Keratinocyte (primary cell): ENCODE measurements at regions not wholly inside any gene's neighbourhood (a gene's known extent, or its start where the extent isn't known, plus 50 kb on each side); places are given as distances from the start of the nearest gene placed in this dataset.

Experiments used
- DNase-seq: peaks from one replicate; pipeline ENCODE4 v3.0.0-alpha.2; 2011; ENCODE audit warnings: low read depth, missing footprints, low spot score
- FAIRE-seq: peaks from 2 replicates; lab custom pipeline; 2011; peaks lifted over from hg19 to GRCh38; lab: Jason Lieb, UNC
- H2AFZ ChIP-seq: 2 replicates; pipeline ENCODE4 v1.6.0; 2012; ENCODE audit warnings: low read length, control low read depth, inconsistent platforms; ENCODE audit not compliant: control insufficient read depth
- H3K27ac ChIP-seq: 2 replicates; pipeline ENCODE4 v1.5.1; 2011; ENCODE audit warnings: low read length; ENCODE audit not compliant: control insufficient read depth, insufficient read depth
- H3K27me3 ChIP-seq: 3 replicates; pipeline ENCODE4 v1.6.0; 2011; ENCODE audit warnings: low read length; ENCODE audit not compliant: control insufficient read depth, insufficient read depth; ENCODE audit errors: extremely low read depth
- H3K36me3 ChIP-seq, 2 experiments: 2 replicates in 1 of 2; 3 replicates in 1 of 2; pipeline ENCODE4 v1.5.1; 2011; ENCODE audit warnings: low read length in 2 of 2, mild to moderate bottlenecking in 1 of 2; ENCODE audit not compliant: control insufficient read depth in 2 of 2, insufficient read depth in 2 of 2; ENCODE audit errors: extremely low read depth in 1 of 2
- H3K4me1 ChIP-seq: 3 replicates; pipeline ENCODE4 v1.5.1; 2011; ENCODE audit warnings: low read length; ENCODE audit not compliant: control insufficient read depth, insufficient read depth; ENCODE audit errors: extremely low read depth
- H3K4me2 ChIP-seq: 3 replicates; pipeline ENCODE4 v1.6.0; 2011; ENCODE audit warnings: low read depth, low read length; ENCODE audit not compliant: control insufficient read depth, insufficient read depth; ENCODE audit errors: extremely low read depth
- H3K4me3 ChIP-seq, 3 experiments: fragments of 200-600 bp in 1 of 3; sonication (generic) in 1 of 3; 2 replicates in 2 of 3; 3 replicates in 1 of 3; pipeline ENCODE4 v1.5.1; 2011 to 2016; ENCODE audit warnings: low read length in 3 of 3, mild to moderate bottlenecking in 3 of 3, control low read depth in 2 of 3, inconsistent platforms in 1 of 3, low read depth in 1 of 3, mixed read lengths in 1 of 3, mixed run types in 1 of 3, moderate library complexity in 1 of 3; ENCODE audit not compliant: control insufficient read depth in 2 of 3, insufficient read depth in 2 of 3; ENCODE audit errors: extremely low read depth in 1 of 3
- H3K79me2 ChIP-seq: 2 replicates; pipeline ENCODE4 v1.6.0; 2012; ENCODE audit warnings: low read length; ENCODE audit not compliant: control insufficient read depth, insufficient read depth
- H3K9ac ChIP-seq: 3 replicates; pipeline ENCODE4 v1.6.0; 2011; ENCODE audit warnings: low read length; ENCODE audit not compliant: control insufficient read depth, insufficient read depth; ENCODE audit errors: extremely low read depth
- H3K9me1 ChIP-seq: 3 replicates; pipeline ENCODE4 v1.6.0; 2011; ENCODE audit warnings: low read length; ENCODE audit not compliant: control insufficient read depth, insufficient read depth; ENCODE audit errors: extremely low read depth
- H3K9me3 ChIP-seq: 2 replicates; pipeline ENCODE4 v1.5.1; 2012; ENCODE audit warnings: low read depth, low read length; ENCODE audit not compliant: control insufficient read depth
- H4K20me1 ChIP-seq: 3 replicates; pipeline ENCODE4 v1.6.0; 2011; ENCODE audit warnings: low read length; ENCODE audit not compliant: control insufficient read depth, insufficient read depth; ENCODE audit errors: extremely low read depth
- CTCF ChIP-seq, 3 experiments: IDR thresholded peaks in 1 of 3; conservative IDR thresholded peaks in 1 of 3; optimal IDR thresholded peaks in 1 of 3; 2 replicates in 2 of 3; 3 replicates in 1 of 3; pipeline versions ENCODE3 to v1.5.1; 2011; ENCODE audit warnings: low read length in 3 of 3, mild to moderate bottlenecking in 3 of 3, moderate library complexity in 2 of 3, control low read depth in 1 of 3, inconsistent platforms in 1 of 3; ENCODE audit not compliant: insufficient read depth in 2 of 3; ENCODE audit errors: extremely low read depth in 1 of 3
- EZH2 ChIP-seq: IDR thresholded peaks from one replicate; pipeline ENCODE4 v1.6.1; 2012; ENCODE audit warnings: inconsistent platforms, mild to moderate bottlenecking, low read length, moderate library complexity
- dilution Hi-C: fragments of 300-500 bp; cut with MboI; formaldehyde crosslinking; loops from one replicate; pipeline ENCODE4 v1.7.0; 2020; ENCODE audit warnings: low sequenced_read_pairs; ENCODE audit not compliant: extremely low pct_ligation_motif_present

GRCh38 chr14:99079061-99079727 lies 192.8 kb downstream of the BCL11B start:
- H2AFZ ChIP-seq: no peak overlapping the region
- H3K9me1 ChIP-seq: no peaks in the 10 kb centered on the region
- no peaks in the 10 kb centered on the region for H3K4me1 ChIP-seq
- no peaks in the 10 kb centered on the region for H3K79me2 ChIP-seq
- no peak for DNase-seq
- no peaks in the 10 kb centered on the region for H3K9me3 ChIP-seq
- no peak overlapping the region for H3K27ac ChIP-seq
- TF ChIP-seq CTCF (optimal IDR thresholded peaks at IDR 0.05 in 1 of 3, IDR thresholded peaks at IDR 0.05 in 1 of 3, conservative IDR thresholded peaks at IDR 0.05 in 1 of 3; ENCODE audit: extremely low read depth in 1 of 3, insufficient read depth in 2 of 3, low read length in 3 of 3): no peak
- TF ChIP-seq EZH2: no peak
- H4K20me1 ChIP-seq: no peaks in the 10 kb centered on the region
- no peaks in the 10 kb centered on the region for H3K36me3 ChIP-seq
- H3K27me3 ChIP-seq: no peaks in the 10 kb centered on the region
- H3K4me3 ChIP-seq: no peak overlapping the region
- dilution Hi-C loops: no loop called here
- no peak for FAIRE-seq
- H3K4me2 ChIP-seq: no peak overlapping the region
- H3K9ac ChIP-seq: no peak overlapping the region

- H4K20me1 ChIP-seq: no peaks in the 10 kb centered on the region
- H3K27ac ChIP-seq: no peak overlapping the region
- H3K9me3 ChIP-seq: no peaks in the 10 kb centered on the region
- H3K9me1 ChIP-seq: no peaks in the 10 kb centered on the region
- no peak overlapping the region for H2AFZ ChIP-seq
- DNase-seq (no peak), FAIRE-seq (no peak)
- H3K79me2 ChIP-seq: no peaks in the 10 kb centered on the region
- no peaks in the 10 kb centered on the region for H3K4me1 ChIP-seq
- no peak overlapping the region for H3K4me2 ChIP-seq
- dilution Hi-C loops: no loop called here
- H3K27me3 ChIP-seq: no peaks in the 10 kb centered on the region
- H3K9ac ChIP-seq: no peak overlapping the region
- H3K36me3 ChIP-seq: no peaks in the 10 kb centered on the region
- H3K4me3 ChIP-seq: no peak overlapping the region
- TF ChIP-seq EZH2 (no peak), CTCF (optimal IDR thresholded peaks at IDR 0.05 in 1 of 3, IDR thresholded peaks at IDR 0.05 in 1 of 3, conservative IDR thresholded peaks at IDR 0.05 in 1 of 3; ENCODE audit: extremely low read depth in 1 of 3, insufficient read depth in 2 of 3, low read length in 3 of 3) (no peak)
Observed at GRCh38 chr14:99080306-99080705, 191.7 kb downstream of the BCL11B start.
